IPS DF 4.7 (cell line): ENCODE measurements at regions not wholly inside any gene's neighbourhood (a gene's known extent, or its start where the extent isn't known, plus 50 kb on each side); places are given as distances from the start of the nearest gene placed in this dataset.

ENCODE experiments used
- DNase-seq: peaks from one replicate; pipeline ENCODE4 v3.0.0-alpha.2; 2013; ENCODE audit warnings: low spot score; ENCODE audit errors: extremely low read depth

GRCh38 chr2:15997728-15998280 lies 57.5 kb downstream of the MYCN start:
- DNase-seq = no peak

- no peak for DNase-seq
Measured at GRCh38 chr2:15996536-15997423, 56.4 kb downstream of the MYCN start.
